ENCODE measurements at regions not wholly inside any gene's neighbourhood (a gene's known extent, or its start where the extent isn't known, plus 50 kb on each side); places are given as distances from the start of the nearest gene placed in this dataset.

DNA sequence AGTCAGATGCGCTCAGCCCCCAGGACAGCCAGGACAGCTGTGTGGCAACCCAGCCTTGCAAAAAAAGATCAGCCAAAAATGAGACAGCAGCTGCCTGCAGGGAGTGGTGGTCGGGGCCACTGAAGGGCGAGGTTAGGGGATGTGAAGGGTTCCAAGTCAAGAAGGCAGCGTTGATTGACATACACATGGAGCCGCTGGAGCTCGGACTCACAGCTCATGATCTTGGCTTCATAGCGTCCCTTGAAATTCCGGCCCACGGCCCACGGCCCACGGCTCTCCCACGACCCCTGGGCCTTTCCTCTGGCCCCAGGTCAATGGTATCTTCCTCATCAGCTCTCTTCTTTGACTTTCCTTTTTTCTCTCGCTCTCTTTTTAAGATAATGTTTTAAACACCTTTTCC lies 390.0 kb upstream of the IRX4 start:
- no peak for DNase-seq (ENCODE audit: low read depth in 1 of 2, low spot score in 1 of 2)

DNA sequence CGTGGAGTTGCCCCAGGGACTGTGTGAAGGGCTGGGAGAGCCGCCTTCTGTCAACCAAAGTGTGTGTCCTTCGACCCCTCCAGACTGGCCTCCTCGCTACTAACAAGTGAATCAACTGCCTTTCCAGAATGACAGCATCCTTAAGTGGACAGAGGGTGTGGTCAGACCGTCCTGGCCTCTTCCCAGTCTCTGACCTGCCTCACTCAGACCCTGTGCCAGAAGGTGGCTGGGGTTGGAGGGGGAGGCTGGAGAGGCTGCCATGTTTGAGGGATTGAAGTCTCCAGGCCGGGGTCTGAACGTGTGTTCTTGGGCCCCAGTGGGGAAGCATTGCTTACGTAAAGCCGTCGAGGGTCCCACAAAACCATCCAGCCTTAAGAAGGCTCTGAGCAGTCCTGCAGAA lies 389.3 kb upstream of the IRX4 start:
- no peak for DNase-seq (ENCODE audit: low read depth in 1 of 2, low spot score in 1 of 2)

- DNase-seq (ENCODE audit: low read depth in 1 of 2, low spot score in 1 of 2): no peak
Measured at GRCh38 chr5:2271316-2271715, 388.6 kb upstream of the IRX4 start.

DNA sequence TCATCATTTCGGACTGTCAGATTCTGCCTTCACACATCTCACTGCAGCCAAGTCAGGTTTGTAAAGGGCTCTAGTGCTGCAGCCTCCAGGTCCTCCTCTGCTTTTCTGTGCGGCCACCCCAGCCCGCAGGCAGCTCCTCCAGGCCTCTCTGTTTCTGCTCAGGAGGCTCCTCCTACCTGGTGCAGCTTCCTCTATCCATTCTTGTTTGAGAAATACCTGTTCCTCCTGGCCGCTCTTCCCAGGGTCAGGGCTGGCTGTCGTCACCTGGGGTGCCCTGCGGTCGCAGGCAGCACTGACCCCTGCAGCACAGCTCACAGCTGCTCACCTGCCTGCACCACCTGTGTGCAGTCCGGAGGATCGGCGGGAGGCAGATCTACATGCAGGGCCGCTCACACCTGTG lies 387.7 kb upstream of the IRX4 start:
- DNase-seq (ENCODE audit: low read depth in 1 of 2, low spot score in 1 of 2): no peak

DNA sequence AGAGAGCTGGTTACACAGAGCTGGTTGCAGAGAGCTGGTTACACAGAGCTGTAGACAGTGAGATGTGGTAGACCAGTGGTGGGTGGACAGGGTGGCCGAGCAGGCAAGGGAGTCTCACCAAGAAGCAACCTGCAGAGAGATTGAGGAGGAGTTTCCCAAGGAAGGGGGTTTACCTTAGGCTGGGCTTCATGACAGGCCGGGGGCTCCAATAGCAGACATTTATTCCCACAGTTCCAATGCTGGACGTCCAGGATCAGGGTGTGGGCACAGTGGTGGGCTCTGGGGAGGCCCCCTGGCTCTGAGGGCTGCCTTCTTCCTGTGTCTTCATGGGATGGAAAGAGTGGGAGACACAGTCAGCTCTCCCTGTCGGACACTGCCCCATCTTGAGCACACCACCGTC lies 386.9 kb upstream of the IRX4 start:
- no peak for DNase-seq (ENCODE audit: low read depth in 1 of 2, low spot score in 1 of 2)

GRCh38 chr5:2267991-2268390 lies 385.3 kb upstream of the IRX4 start:
- no peak for DNase-seq (ENCODE audit: low read depth in 1 of 2, low spot score in 1 of 2)

DNA sequence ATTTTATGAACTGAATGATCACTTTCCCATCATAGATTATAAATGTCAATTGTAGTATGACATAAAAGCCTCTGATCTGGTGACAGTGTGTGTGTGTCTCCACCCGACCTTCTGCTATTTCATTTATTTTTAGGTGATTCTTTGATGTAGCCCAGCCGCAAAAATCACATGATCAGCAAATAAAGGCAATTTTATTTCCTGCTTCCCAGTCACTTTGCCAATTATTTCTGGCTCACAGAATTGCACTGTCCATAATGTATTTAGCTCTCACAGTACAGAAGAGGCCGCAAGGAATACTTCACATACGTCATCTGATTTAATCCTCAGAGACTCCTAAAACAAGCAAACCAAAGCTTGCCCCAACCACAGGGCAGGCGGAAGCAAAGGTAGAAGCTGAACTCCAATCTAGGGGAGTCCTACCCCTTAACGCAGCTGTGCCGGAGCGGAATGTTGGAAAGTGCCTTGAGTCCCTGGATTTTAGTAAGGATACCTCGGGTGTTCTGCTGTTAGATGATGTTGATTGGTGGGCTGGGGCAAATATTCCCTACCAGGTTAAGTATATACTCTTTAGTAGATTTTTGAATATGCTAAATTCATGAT lies 384.0 kb upstream of the IRX4 start:
- no peak for DNase-seq (ENCODE audit: low read depth in 1 of 2, low spot score in 1 of 2)

DNA sequence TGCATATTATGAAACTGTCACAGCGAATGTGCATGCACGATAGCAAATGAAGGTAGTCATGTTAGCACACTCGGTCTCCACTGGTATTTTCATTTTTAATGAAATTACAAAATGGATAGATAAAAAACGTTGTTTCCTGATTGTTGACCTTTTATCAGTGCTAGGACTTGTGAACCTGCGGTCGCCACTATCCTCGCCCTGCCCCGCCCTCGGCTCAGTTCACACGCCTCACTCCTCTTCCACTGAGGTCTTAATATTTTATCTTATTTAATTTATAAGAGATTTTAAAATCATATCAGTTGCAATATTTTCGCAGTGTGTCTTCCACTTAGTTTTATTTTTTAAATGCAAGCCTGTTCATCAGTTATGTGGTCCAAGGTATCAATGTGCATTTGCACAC lies 382.6 kb upstream of the IRX4 start:
- no peak for DNase-seq (ENCODE audit: low read depth in 1 of 2, low spot score in 1 of 2)

DNA sequence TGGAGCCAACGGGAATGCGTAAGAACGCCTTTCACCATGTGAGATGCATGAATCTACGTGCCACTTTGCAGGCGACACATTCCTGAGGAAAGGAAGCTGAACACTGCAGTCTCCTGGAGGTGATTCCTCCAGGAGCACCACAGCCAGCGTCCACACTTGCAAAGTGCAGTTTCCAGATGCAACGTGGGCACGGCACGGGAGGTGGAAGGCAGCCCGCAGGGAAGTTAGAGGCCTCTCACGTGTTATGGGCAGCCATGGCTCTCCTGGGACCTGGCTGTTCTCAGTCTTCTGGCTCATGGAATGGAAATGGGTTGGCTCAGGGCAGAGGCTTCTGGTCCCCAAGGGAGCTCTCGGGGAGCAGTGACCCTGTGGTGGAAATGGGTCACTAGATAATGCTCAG lies 381.0 kb upstream of the IRX4 start:
- no peak for DNase-seq (ENCODE audit: low read depth in 1 of 2, low spot score in 1 of 2)

- DNase-seq (ENCODE audit: low read depth in 1 of 2, low spot score in 1 of 2): no peak
Measured at GRCh38 chr5:2262620-2263019, 379.9 kb upstream of the IRX4 start.

- DNase-seq (ENCODE audit: low read depth in 1 of 2, low spot score in 1 of 2): no peak
Measured at GRCh38 chr5:2261004-2261703, 378.4 kb upstream of the IRX4 start.

GRCh38 chr5:2260211-2261003 lies 377.7 kb upstream of the IRX4 start:
- no peak for DNase-seq (ENCODE audit: low read depth in 1 of 2, low spot score in 1 of 2)

DNA sequence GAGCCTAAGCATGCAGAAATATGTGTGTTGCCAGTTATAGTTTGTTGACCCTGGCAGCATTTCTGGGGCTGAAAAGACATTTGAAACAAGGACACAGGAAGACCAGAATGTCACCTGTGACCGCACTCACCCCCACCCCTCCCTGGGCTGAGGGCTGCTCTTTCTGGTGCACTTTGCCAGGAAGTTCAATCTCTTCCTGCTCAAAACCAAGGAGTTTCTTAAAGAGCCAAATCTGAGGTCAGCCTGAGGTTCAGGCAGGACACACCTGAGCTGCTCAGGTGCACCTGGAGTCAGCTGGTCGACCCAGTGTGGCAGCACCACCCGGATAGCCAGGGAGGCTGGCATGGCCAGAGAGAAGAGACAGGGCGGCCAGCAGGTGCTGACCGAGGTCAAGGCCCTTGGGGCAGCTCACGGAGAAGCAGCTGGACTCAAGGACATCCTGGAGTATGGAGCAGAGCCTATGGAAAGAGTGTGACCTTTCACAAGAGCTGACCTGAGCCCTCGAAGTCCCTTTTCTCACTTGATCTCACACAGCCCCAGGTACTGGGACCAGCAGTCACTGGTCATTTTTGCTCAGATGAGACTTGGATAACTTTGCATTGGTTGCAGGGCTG lies 376.9 kb upstream of the IRX4 start:
- no peak for DNase-seq (ENCODE audit: low read depth in 1 of 2, low spot score in 1 of 2)

DNA sequence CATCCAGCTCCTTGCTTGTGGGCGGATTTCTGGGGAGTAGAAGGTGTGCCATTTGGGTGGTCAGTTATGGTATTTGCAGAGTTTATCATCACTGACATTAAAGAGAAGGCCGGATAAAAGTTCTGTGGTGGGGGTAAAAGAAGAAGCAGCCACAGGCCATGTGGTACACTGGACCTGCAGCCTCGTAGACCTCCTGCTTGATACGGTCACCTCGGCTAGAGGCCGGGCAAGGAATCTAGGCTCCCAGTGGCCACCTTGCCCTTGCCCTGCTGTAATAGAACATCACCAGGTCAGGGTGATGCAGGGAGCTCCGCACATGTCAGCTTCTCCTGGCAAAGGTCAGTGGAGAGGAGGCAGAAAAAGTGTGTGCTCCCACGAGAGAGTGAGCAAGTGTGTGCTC lies 376.1 kb upstream of the IRX4 start:
- DNase-seq (ENCODE audit: low read depth in 1 of 2, low spot score in 1 of 2): no peak

GRCh38 chr5:2257326-2258244 lies 374.9 kb upstream of the IRX4 start:
- DNase-seq (ENCODE audit: low read depth in 1 of 2, low spot score in 1 of 2): no peak

DNA sequence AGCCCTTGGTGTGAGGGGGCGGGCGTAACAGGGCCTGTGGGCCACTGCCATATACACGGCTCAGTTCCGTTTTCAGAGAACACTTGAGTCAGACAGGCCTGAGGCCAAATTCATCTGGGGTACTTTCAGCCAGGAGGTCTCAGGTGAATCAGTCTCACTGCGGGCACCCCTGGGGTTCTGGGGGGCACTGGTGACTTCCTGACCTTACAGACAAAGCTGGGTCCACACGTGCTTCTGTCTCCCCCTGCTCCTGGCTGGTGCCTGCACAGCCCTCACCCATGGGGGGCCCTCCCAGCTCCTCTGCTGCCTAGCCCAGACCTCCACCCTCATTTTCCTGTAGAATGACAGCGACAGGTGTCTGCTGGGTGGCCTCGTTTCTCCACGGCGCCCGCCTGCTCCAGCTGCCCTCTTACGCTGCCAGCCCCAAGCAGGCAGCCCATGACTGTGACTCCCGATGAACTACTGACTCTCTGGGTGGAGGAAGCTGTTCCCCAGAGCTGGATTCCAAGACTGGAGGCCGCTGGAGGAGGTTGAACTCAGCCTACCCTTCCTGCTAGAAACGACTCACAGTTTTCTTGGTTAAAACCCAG lies 374.1 kb upstream of the IRX4 start:
- DNase-seq (ENCODE audit: low read depth in 1 of 2, low spot score in 1 of 2): no peak

- DNase-seq (ENCODE audit: low read depth in 1 of 2, low spot score in 1 of 2): no peak
Measured at GRCh38 chr5:2255915-2256690, 373.4 kb upstream of the IRX4 start.

DNA sequence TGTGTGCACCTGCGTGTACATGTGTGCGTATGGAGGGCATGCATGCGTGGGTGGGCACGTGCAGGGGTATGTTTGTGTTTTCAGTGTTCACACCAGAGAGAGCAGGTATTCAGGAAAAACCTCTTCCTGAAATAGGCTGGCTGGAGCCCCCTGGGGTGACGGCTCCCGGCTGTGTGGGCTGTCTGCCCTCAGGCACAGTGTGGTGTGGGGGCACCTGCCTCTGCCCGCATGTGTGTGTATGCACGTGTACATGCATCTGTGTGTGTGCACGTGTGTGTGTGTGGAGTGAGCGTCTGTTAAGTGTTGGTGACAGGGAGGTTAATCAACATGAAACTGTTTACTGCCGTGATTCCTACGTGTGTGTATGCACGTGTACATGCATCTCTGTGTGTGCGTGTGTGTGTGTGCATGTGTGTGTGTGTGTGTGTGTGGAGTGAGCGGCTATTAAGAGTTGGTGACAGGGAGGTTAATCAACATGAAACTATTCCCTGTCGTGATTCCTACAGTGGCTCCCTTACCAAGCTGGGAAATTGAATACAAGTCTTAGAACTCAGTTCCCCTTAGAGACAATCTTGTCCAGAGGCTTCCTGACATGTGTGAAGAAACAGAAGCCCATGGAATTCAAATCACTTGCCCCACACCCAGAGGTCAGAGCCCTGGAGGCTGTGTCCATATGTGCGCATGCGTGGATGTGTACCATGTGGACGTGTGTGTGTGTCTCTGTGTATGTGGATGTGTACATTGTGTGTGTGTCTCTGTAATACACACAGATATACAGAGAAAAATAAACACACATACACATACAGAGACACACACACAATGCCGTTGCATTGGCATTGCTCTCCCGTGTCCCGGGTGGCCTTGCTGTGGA lies 372.4 kb upstream of the IRX4 start:
- no peak for DNase-seq (ENCODE audit: low read depth in 1 of 2, low spot score in 1 of 2)

DNA sequence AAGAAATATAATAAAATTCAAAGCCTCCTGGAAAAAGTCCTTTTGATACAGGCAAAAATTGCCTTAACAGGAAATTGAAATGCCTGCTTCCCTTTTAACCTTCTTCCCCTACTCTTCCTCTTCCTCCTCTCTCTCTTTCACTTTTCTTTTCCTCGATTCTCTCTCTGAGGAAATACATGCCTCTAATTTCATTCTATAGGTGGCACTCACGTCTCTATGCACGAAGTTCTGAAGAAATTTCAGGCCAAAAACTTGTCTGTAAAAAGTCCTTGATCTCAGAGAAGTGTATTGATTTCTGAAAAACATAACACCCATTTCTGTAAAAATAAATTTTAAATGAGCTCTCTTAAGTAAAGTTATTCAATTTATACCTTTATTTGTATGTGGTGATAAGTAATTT lies 371.7 kb upstream of the IRX4 start:
- no peak for DNase-seq (ENCODE audit: low read depth in 1 of 2, low spot score in 1 of 2)

All from stimulated activated CD4-positive, alpha-beta T cell treated with anti-CD3 and anti-CD28 coated beads, Interleukin-15, amount 100 ng/mL, for 1 hour (primary cell).